HEK293T (cell line): ENCODE measurements at regions not wholly inside any gene's neighbourhood (a gene's known extent, or its start where the extent isn't known, plus 50 kb on each side); places are given as distances from the start of the nearest gene placed in this dataset.

Source experiments
- ARNT ChIP-seq: fragments of 450-650 bp; IDR thresholded peaks from 2 replicates; pipeline ENCODE4 v1.6.1; 2017; ENCODE audit warnings: mild to moderate bottlenecking
- BHLHE40 ChIP-seq: fragments of 450-650 bp; IDR thresholded peaks from 2 replicates; pipeline ENCODE4 v1.6.1; 2016; ENCODE audit warnings: mild to moderate bottlenecking, moderate library complexity, borderline replicate concordance
- CTBP1 ChIP-seq: fragments of 450-650 bp; IDR thresholded peaks from 2 replicates; pipeline ENCODE4 v1.6.1; 2016; ENCODE audit warnings: borderline replicate concordance
- ELF4 ChIP-seq: fragments of 450-650 bp; IDR thresholded peaks from 2 replicates; pipeline ENCODE4 v1.6.1; 2017; ENCODE audit warnings: antibody characterized with exemption
- FOXA1 ChIP-seq: fragments of 450-650 bp; IDR thresholded peaks from 2 replicates; pipeline ENCODE4 v1.6.1; 2016; ENCODE audit warnings: mild to moderate bottlenecking
- FOXK2 ChIP-seq: fragments of 450-650 bp; IDR thresholded peaks from 2 replicates; pipeline ENCODE4 v1.6.1; 2016; ENCODE audit warnings: mild to moderate bottlenecking
- FOXM1 ChIP-seq: fragments of 450-650 bp; IDR thresholded peaks from 2 replicates; pipeline ENCODE4 v1.6.1; 2017; ENCODE audit warnings: mild to moderate bottlenecking, borderline replicate concordance
- L3MBTL2 ChIP-seq: fragments of 450-650 bp; conservative IDR thresholded peaks from 2 replicates; pipeline ENCODE4 v1.6.1; 2016; ENCODE audit warnings: mild to moderate bottlenecking
- SUZ12 ChIP-seq: fragments of 450-650 bp; IDR thresholded peaks from 2 replicates; pipeline ENCODE4 v1.6.1; 2016; ENCODE audit warnings: mild to moderate bottlenecking
- TARDBP ChIP-seq: fragments of 450-650 bp; IDR thresholded peaks from 2 replicates; pipeline ENCODE4 v1.6.1; 2016

DNA sequence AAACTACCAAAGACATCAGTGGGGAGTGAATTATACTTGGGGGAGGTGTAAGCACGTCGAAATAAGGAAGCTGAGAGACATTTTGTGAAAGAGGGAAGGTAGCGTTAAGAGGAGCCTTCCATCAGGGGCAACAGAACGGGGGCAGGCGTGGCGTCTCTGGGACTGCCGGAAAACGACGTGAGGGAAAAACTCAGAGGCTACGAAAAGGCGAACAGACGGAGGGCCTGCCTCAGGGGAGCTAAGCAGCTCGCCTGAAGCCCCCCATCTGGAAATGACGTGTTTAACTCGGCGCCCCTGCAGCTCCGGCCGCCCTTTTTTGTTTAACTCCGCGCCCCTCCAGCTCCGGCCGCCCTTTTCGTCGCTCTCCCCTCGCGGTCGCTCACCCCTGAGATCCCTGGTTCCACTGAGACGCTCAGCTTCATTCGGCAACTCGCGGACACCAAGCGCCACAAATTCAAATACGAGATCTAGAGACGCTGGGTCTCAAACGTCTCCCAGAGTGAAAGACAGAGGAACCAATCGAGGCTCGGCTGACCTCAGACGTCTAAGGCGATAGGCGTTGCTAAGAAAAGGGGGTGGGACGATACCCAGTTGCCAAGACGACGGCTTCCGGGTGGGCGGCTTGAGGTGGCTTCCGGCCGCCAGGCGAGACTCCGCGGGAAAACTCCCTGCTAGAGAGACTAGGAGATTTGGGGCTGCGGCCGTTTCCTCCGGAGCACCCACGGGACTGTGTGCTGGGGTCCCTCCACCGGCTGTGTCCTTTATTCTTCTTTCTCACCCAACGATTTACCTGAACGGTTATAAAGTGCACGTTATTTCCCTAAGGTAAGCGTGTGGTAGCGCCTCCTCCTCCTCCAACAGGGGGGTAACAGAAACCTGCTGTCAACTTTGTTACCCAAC is 383.2 kb downstream of the ZFHX3 start:
- TF ChIP-seq BHLHE40, result no peak
- peak; percentile 73; the same call in 1 of the 2 replicates for TF ChIP-seq L3MBTL2
- TF ChIP-seq FOXA1, result no peak
- no peak for TF ChIP-seq SUZ12
- TF ChIP-seq FOXK2, result no peak
- TF ChIP-seq CTBP1, result no peak
- TF ChIP-seq ELF4, result peak; percentile 46
- TF ChIP-seq TARDBP, result no peak
- no peak for TF ChIP-seq ARNT
- TF ChIP-seq FOXM1, result no peak
